Epithelial cell of prostate (primary cell): ENCODE measurements at regions not wholly inside any gene's neighbourhood (a gene's known extent, or its start where the extent isn't known, plus 50 kb on each side); places are given as distances from the start of the nearest gene placed in this dataset.
"Not testable (repeated sequence)": the region's sequence is repeated elsewhere in the genome, so short reads cannot be mapped to it uniquely, and the experiment has no call there.

Experiments
- DNase-seq: peaks from one replicate; pipeline ENCODE4 v3.0.0-alpha.2; 2011; ENCODE audit warnings: low read depth, low spot score
- H3K27ac ChIP-seq: fragments of 450-650 bp; 2 replicates; pipeline ENCODE4 v1.5.1; 2017; ENCODE audit warnings: mild to moderate bottlenecking

GRCh38 chr4:83759611-83760010 lies 223.7 kb downstream of the GPAT3 start:
- no peak for DNase-seq
- H3K27ac ChIP-seq: no peak overlapping the region

- DNase-seq: no peak
- H3K27ac ChIP-seq: no peak overlapping the region
Observed at GRCh38 chr4:83758285-83758684, 222.4 kb downstream of the GPAT3 start.

GRCh38 chr4:83757121-83757621 lies 221.3 kb downstream of the GPAT3 start:
- H3K27ac ChIP-seq: no peak overlapping the region
- DNase-seq: peak; percentile 40

- no peak for DNase-seq
- no peak overlapping the region for H3K27ac ChIP-seq
Observed at GRCh38 chr4:83753260-83753659, 217.4 kb downstream of the GPAT3 start.

GRCh38 chr4:83751336-83751949 lies 215.5 kb downstream of the GPAT3 start:
- H3K27ac ChIP-seq: no peak overlapping the region
- peak; percentile 69 for DNase-seq

- H3K27ac ChIP-seq: no peak overlapping the region
- DNase-seq: no peak
Observed at GRCh38 chr4:83748711-83749110, 212.8 kb downstream of the GPAT3 start.

GRCh38 chr4:83738895-83739294 lies 203.0 kb downstream of the GPAT3 start:
- DNase-seq: no peak
- no peak overlapping the region for H3K27ac ChIP-seq

GRCh38 chr4:83734576-83734975 lies 198.7 kb downstream of the GPAT3 start:
- no peak for DNase-seq
- H3K27ac ChIP-seq: no peak overlapping the region

- DNase-seq: no peak
- H3K27ac ChIP-seq: no peak overlapping the region
Observed at GRCh38 chr4:83732114-83732635, 196.3 kb downstream of the GPAT3 start.

- DNase-seq: no peak
Observed at GRCh38 chr4:83731609-83732008, 195.7 kb downstream of the GPAT3 start.

GRCh38 chr4:83730958-83731357 lies 195.1 kb downstream of the GPAT3 start:
- not testable (repeated sequence) for H3K27ac ChIP-seq, DNase-seq

More at GRCh38 chr4:83731609-83732008, 195.7 kb downstream of the GPAT3 start:
- H3K27ac ChIP-seq: no peak overlapping the region

GRCh38 chr4:83728191-83728590 lies 192.3 kb downstream of the GPAT3 start:
- H3K27ac ChIP-seq: no peak overlapping the region
- no peak for DNase-seq

- no peak overlapping the region for H3K27ac ChIP-seq
- no peak for DNase-seq
Observed at GRCh38 chr4:83725336-83726085, 189.6 kb downstream of the GPAT3 start.

- DNase-seq: no peak
- H3K27ac ChIP-seq: no peak overlapping the region
Observed at GRCh38 chr4:83724485-83725335, 188.8 kb downstream of the GPAT3 start.

- no peak overlapping the region for H3K27ac ChIP-seq
- no peak for DNase-seq
Observed at GRCh38 chr4:83723609-83724008, 187.7 kb downstream of the GPAT3 start.

- no peak for DNase-seq
- no peak overlapping the region for H3K27ac ChIP-seq
Observed at GRCh38 chr4:83722730-83723269, 186.9 kb downstream of the GPAT3 start.

GRCh38 chr4:83716874-83717273 lies 181.0 kb downstream of the GPAT3 start:
- no peak for DNase-seq
- no peak overlapping the region for H3K27ac ChIP-seq

GRCh38 chr4:83712890-83713289 lies 177.0 kb downstream of the GPAT3 start:
- H3K27ac ChIP-seq: no peak overlapping the region
- no peak for DNase-seq

GRCh38 chr4:83709627-83710026 lies 173.7 kb downstream of the GPAT3 start:
- H3K27ac ChIP-seq: no peak overlapping the region
- no peak for DNase-seq

GRCh38 chr4:83708500-83709175 lies 172.7 kb downstream of the GPAT3 start:
- DNase-seq: no peak

More at GRCh38 chr4:83708500-83709175, 172.7 kb downstream of the GPAT3 start:
- H3K27ac ChIP-seq: no peak overlapping the region
